NT2/D1 (cell line): ENCODE measurements at regions not wholly inside any gene's neighbourhood (a gene's known extent, or its start where the extent isn't known, plus 50 kb on each side); places are given as distances from the start of the nearest gene placed in this dataset.

Source experiments
- YY1 ChIP-seq: IDR thresholded peaks from 2 replicates; pipeline ENCODE4 v1.6.1; 2011; ENCODE audit not compliant: insufficient read length, insufficient read depth
- ZNF274 ChIP-seq: IDR thresholded peaks from 2 replicates; pipeline ENCODE4 v1.6.1; 2011; ENCODE audit warnings: mild to moderate bottlenecking, low read depth, low read length

DNA sequence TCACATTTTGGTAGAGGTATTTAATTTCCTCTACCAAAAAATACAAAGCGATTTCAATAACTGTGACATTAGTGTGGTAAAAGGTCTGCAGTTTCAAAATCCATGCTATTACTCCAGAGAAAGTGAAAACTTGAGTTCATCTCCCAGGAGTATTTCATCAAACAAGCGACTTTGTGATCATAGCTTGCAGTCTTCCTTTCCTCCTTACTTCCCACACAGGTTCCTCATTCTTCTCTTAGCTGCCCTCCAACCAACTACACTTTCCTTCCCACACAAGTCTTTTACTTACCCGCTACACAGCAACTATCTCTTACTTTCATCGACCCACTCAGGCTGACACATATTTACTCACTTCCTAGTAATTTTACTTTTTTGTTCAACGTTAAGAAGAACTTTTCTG is 413.4 kb upstream of the USP15 start:
- no peak for TF ChIP-seq YY1
- TF ChIP-seq ZNF274: no peak
